ENCODE measurements at regions not wholly inside any gene's neighbourhood (a gene's known extent, or its start where the extent isn't known, plus 50 kb on each side); places are given as distances from the start of the nearest gene placed in this dataset.

GRCh38 chr13:97141564-97142005 is 80.5 kb upstream of the MBNL2 start (continued):
- TF ChIP-seq AHDC1 (CRISPR knock-in tag; IDR thresholded peaks at IDR 0.05; ENCODE audit: borderline replicate concordance) = peak; percentile 90; the same call in 1 of the 2 replicates
- no peak for TF ChIP-seq ZNF75D (CRISPR knock-in tag; IDR thresholded peaks at IDR 0.05; ENCODE audit: borderline replicate concordance)
- TF ChIP-seq ELF3 (CRISPR knock-in tag; IDR thresholded peaks at IDR 0.05) = peak; percentile 68
- no peak for TF ChIP-seq RBM22 (optimal IDR thresholded peaks at IDR 0.05; ENCODE audit: low read length)
- no peak for TF ChIP-seq SNAPC4 (CRISPR knock-in tag; IDR thresholded peaks at IDR 0.05)
- TF ChIP-seq PPARG (CRISPR knock-in tag; conservative IDR thresholded peaks at IDR 0.05) = peak; percentile 77; the same call in 1 of the 2 replicates
